Transverse colon (tissue), 4 donors: ENCODE measurements at regions not wholly inside any gene's neighbourhood (a gene's known extent, or its start where the extent isn't known, plus 50 kb on each side); places are given as distances from the start of the nearest gene placed in this dataset.

Experiments used
- EP300 ChIP-seq: sonication (generic); formaldehyde crosslinking; IDR thresholded peaks from one replicate; pipeline ENCODE4 v1.6.1; 2017; ENCODE audit warnings: antibody characterized with exemption, low read depth
- POLR2A ChIP-seq: fragments of 450-650 bp; IDR thresholded peaks from one replicate; pipeline ENCODE4 v1.6.1; 2016; ENCODE audit warnings: antibody characterized with exemption, mild to moderate bottlenecking, moderate library complexity
- POLR2AphosphoS5 ChIP-seq, 3 donors: sonication (generic); formaldehyde crosslinking; IDR thresholded peaks; one replicate each; pipeline ENCODE4 v1.6.1; 2016; ENCODE audit warnings: antibody characterized with exemption in 3 of 3
- TF ChIP-seq, protein P1 (sequence below), 5 experiments: fragments of 200-600 bp in 3 of 5; fragments of 450-650 bp in 2 of 5; sonication (generic) in 3 of 5; IDR thresholded peaks; 1 replicate in 2 of 5; 2 replicates in 3 of 5; pipeline ENCODE4 v1.5.1; 2016 to 2017; ENCODE audit warnings: antibody characterized with exemption in 5 of 5, inconsistent platforms in 3 of 5, mild to moderate bottlenecking in 2 of 5, moderate library complexity in 1 of 5

- TF ChIP-seq POLR2A (no peak), EP300 (no peak), POLR2AphosphoS5 (IDR thresholded peaks at IDR 0.05) (no peak)
- TF ChIP-seq, protein P1, sequence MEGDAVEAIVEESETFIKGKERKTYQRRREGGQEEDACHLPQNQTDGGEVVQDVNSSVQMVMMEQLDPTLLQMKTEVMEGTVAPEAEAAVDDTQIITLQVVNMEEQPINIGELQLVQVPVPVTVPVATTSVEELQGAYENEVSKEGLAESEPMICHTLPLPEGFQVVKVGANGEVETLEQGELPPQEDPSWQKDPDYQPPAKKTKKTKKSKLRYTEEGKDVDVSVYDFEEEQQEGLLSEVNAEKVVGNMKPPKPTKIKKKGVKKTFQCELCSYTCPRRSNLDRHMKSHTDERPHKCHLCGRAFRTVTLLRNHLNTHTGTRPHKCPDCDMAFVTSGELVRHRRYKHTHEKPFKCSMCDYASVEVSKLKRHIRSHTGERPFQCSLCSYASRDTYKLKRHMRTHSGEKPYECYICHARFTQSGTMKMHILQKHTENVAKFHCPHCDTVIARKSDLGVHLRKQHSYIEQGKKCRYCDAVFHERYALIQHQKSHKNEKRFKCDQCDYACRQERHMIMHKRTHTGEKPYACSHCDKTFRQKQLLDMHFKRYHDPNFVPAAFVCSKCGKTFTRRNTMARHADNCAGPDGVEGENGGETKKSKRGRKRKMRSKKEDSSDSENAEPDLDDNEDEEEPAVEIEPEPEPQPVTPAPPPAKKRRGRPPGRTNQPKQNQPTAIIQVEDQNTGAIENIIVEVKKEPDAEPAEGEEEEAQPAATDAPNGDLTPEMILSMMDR (IDR thresholded peaks at IDR 0.05): no peak
These were observed 275.8 kb upstream of the MAF start for GRCh38 chr16:79876332-79876730.
